NCI-H748 treated with DMSO at 0.1 percent for 48 hours (cell line): ENCODE measurements at regions not wholly inside any gene's neighbourhood (a gene's known extent, or its start where the extent isn't known, plus 50 kb on each side); places are given as distances from the start of the nearest gene placed in this dataset.

Source experiments
- DNase-seq: peaks from one replicate; lab custom pipeline; 2025; lab: John Stamatoyannopoulos, UW

DNA sequence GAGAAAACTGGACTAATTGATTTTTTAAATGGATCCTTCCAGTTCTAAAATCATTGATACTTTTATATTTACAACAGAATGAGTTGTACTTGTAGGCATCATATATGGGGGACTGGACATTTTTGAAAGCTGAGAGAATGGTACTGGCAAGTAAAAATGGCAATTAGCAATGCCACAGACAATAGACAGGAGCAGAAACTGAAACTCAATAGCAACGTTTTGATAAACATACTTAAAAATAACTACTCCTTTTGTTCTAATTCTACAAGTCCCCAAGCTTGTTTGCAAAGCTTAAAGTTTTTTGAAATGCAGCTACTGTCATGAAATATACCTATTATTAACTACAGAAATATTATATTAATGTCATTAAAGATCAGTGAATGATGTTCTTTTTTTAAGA is 52.8 kb upstream of the FBXL7 start:
- DNase-seq = no peak

DNA sequence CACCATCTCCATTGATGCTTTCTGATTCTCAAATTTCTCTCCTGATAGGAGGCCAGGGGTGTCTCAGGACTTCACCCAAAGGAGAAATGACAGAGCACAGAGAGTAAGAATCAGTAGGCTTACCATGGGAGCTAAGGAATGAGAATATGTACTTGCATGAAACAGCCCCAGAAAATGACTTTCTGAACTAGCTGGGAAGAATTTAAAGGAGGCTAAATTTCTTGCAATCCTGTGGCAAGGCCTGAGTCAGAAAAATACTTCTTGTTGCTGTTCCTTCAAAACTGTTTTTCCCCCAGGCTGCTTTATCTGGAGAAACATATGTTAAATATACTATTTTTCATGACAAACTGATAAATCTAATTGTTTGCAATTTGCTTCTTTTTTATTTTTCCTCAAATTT is 53.4 kb upstream of the FBXL7 start:
- no peak for DNase-seq

DNA sequence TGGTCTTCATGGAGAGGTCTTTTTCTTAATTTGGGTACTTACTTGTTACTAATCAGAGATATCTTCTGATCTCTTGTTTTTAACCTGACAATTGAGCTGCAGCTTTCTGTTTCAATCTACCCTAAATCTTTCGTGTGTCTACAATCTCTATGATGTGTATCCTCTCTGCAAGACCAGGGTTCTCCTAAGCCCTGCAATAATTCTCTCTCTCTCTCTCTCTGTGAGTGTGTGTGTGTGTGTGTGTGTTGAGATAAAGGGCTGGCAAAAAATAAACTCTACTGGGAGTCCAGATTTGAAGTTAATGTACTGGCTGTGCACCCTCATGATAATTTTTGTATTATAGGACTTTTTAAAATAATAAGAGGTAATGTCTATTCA is 57.8 kb upstream of the FBXL7 start:
- no peak for DNase-seq

DNA sequence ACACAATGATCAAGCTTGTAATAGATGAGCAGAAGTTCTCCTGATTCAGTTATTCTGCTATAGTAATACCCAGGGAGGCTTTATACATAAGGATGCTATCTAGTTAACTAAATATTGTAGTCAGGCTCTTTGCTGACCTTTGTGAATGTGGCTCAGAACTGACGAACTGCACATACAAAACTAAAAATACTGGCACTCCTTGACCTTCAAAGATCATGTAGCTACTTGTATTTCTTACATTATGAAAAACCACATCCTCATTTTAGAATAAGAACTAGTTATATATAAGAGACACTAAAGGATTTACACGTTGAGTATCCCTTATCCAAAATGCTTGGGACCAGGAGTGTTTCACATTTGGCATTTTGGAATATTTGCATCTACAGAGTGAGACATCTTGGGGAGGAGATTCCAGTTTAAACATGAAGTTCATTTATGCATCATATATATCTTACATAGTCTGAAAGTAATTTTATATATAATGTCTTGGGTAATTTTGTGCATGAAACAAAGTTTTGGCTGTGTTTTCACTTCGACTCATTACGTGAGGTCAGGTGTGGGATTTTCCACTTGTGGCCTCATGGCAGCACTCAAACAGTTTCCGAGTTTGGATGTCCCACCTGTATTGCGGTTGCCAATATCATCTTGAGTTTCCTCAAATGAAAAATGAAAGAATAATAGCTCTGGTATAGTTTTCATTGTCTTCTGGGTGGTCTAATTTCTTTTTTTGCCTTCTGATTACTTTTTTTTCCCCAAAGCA is 58.4 kb upstream of the FBXL7 start:
- DNase-seq = no peak

DNA sequence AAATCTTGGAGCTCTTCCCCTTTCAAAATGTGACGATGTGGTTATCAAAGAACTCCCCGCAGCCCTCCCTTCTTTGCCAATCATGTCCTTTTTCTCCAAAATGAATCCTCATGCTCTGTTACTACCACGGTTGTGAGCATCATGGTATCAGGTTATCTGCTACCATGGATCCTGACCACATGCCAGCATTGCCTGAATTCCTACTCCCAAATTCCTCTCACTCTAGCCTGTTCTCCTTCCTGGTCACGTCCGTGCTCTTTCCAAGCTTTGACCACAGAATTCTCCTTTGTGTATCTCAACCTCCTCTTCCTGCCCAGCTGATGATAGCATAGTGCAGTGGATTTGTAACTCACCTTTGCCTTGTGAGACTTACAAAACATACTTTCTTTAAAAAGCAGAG is 59.5 kb upstream of the FBXL7 start:
- no peak for DNase-seq

DNA sequence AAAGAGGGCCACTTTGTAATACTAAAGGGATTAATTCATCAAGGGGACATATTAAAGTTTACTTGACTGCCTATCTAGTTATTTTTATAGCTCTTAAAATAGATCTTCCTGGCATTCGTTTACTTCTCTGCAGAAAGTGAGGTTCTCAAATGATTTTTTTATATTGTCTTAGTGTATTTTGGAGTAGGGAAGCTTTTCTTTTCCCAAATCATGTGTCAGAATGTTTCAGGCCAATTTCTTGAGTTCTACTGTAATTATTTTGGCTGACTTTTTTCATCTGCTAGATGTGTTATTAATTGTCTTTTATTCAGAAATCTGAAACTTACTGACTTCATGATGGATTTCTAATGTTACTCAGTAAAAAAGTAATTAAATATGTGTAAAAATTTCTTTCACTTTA is 60.2 kb upstream of the FBXL7 start:
- DNase-seq = no peak

DNA sequence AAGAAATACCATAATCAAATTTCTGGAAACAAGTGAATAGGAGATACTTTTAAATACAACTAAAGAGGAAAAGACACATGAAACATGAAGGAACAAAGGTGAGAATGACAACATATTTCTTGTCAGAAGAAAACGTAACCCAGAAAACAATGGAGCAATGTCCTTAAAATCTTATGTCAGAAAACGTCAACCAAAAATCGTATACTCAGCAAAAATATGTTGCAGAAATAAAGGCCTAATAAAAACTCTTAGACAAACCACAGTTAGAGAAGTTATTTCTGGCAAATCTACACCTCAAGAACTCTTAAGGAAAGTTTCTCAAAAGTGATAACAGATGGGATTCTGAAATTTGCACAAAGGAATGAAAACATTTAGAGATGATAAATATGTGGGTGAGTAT is 66.3 kb upstream of the FBXL7 start:
- DNase-seq = no peak

DNA sequence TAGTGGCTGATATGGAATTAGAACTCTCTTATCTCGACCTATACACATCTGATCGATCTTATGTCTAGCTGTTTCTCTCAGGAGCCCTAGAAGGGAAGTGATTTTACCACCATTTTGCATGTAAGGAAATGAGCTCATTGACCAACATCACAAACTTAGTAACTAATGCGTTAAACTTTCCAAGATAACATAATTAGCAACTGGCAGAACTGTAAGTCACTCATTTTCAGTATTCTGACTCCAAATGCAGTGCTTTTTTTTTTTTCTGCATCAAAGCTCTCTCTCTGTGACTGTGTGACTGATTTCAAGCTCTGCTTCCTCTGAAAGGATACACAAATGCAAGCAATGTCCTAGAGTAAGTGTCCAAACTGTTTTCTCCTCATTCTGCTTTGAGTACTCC is 68.1 kb upstream of the FBXL7 start:
- DNase-seq = no peak

DNA sequence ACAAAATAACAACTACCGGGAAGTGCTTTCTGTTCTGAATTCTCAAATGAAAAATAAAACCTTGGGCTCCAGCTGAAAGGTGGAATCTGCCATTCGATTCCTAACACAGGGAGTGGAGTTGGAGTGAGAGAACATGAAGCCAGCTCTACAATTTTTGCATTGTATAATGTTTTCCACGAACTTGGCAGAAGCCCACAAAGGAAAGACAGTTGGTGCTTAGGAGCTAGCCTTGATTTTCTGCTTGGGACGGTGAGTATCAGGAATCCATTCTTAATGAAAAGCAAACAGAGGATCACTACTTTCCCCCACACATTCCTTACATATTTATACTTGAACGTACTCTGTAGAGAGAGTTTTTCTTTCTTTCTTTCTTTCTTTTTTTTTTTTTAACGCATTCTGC is 74.2 kb upstream of the FBXL7 start:
- DNase-seq = no peak

DNA sequence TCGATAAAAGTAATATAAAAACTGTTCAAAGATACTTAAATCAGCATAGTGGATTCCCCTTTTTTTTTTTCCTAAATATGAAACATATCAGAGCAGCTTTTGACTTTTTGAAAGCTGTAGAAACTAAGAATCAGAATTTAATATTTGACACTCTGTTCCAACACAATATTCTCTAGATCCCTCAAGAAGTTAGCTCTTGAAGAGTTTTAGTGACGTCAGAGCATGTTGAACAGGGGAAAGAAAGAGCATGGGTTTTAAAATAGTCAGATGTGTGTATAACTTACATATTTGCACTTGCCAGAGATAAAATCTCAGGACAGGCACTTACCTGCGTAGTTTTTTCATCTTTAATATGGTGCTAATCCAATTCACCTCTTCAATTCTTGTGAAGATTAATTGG is 75.2 kb upstream of the FBXL7 start:
- DNase-seq = no peak

DNA sequence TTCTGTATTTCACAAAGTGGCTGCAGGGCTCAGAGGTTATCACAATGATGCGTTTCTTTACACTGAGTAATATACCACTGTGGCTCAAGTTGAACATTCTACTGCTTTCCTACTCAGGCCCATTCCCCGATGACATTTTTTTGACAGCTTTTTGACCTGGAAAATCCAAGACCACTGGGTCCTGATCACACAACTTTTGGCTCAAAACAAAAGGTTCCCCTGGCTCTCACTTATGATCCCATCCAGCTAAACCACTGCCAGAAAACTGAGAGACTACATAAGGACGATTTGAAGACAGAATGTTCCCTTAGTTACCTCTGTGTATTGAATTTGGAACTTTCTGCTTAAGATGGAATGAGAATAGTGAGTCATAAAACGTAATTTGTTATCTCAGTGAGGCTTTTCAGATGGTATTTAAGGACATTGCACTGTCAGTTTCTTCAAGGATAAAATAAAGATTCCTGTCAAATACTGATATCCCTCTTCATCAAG is 78.0 kb upstream of the FBXL7 start:
- no peak for DNase-seq

DNA sequence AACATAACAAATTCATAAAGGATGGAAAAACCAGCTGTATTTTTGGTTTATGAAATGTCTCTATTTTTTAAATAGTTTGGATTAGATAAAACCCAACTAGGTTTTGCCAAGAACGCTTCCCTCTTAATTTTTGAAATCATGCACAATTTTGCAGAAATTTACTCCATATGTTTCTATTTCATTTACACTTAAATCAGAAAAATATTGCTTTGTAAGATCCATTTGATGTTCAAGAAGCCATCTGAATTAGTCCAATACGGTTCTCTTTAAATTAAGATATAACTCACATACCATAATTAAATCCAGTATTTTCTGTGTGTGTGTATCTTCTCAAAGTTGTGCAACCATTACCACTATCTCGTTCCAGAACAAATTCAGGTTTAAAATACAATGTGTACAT is 78.6 kb upstream of the FBXL7 start:
- no peak for DNase-seq

DNA sequence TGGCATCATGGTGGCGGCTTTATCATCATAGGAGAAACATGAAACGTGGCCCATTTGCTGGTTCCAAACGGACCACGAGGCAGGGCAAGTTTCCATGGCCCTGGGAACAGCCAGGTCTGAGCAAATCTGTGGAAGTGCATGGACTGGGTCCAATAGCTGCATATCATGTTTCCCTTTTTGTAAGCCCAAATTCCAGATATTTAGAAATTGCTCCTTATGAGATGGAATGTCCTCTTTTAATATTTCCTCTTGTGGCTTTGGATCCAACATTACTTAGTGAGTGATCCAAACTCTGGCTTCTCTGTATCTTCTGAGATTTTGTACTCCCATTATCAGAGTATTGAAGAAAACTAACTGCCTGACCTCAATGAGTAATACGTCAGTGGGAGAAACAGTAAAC is 79.8 kb upstream of the FBXL7 start:
- no peak for DNase-seq

DNA sequence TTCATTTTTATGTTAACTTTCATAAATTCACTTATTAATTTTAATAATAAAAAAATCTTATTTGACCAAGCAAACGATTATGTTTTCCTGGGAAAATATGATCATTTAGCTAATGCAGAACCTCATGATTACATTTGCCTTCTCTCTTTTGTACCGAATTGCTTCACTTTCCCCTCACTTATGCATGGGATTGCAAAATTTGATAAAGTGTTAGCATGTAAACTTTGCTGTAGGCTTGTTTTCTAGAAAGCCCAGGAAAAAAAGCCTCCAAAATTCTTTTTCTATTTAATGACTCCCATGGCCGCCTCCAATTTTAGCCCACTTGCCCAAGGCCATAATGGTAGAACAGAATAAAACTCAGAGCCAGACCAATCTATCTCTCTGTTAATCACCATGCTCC is 82.8 kb upstream of the FBXL7 start:
- DNase-seq = no peak

DNA sequence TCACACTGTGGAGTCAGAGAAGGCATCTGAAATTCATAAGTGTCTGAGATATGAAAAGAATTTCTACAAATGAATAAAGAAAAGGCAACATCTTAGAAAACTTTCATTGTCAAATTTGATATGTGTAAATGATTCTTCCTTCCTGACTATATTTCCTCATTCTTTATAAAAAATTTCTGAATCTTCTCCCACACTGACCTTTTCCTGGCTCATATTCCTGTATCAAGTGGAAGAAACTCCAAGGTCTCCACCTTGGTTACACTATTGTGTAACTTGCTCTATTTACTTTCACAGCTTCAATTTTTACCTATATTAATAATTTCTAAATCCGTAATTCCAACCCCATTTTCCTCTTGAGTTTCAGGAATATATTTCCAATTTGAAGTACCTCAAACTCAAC is 93.5 kb upstream of the FBXL7 start:
- no peak for DNase-seq

DNA sequence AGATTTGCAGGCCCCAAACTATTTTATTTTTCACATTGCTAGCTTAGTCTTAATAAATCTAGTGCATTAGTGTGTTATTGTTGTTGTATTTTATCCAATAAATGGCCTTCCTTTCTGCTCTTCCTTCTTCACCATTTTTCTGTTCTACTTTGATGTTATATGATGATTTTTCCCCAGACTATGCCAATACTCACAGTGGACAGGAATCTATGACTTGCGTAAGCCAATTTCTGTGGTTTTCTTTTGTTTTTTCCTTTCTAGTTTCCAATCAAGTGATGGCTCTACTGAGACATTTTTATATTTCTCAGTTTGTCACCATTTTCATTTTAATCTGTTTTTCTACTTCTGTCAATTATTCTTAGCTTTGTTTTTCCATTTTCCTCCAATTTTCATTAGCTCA is 106.8 kb upstream of the FBXL7 start:
- DNase-seq = no peak

DNA sequence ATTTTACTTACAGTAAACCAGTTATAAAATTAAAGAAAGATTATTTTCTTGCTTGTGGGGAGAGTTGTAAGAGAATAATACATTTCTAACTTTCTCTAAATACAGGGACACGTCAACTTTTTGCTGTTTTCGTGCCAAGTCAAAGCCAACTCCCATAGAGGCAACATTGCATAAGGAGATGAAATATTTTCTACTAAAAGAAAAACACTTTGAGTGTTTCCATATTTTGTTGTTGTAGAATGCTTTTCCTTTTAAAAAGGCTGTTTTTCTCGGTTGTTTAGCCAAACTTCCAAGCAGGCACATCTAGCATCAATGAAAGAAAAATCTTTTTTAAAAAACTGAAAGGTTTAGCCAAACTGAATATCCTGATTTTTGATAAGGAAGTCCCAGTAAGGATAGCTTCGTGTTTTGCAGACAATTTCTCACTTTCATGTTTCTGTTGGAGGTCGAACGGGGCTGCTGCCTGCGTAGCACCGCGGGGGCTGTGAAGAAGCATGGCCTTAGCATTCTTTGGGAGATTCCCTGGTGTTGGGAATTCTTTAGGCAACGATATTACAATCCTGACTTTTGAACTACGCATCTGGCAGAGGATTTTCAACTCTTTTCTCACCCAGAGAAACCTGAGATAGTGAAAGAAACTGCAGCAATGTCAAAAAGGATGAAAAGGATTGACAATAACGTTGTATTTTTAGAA is 108.1 kb upstream of the FBXL7 start:
- no peak for DNase-seq

DNA sequence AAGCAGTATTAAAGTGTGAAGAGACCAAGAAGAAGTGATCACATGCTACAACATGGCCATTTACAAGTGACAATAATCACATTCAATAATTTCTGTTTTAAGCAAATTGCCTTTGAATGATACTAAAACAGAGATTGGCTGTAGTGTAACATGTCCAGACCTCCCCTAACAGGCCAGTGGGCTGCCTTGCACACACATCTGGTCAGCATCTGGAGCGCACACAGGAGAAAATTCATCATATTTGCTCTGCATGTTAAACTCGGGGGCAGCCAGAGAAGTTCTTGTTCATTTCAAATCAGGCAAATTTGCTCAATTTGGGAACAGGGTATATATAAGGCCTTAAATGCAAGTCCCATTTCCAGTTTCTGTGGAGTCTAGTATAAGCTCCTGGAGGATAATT is 111.1 kb upstream of the FBXL7 start:
- no peak for DNase-seq

DNA sequence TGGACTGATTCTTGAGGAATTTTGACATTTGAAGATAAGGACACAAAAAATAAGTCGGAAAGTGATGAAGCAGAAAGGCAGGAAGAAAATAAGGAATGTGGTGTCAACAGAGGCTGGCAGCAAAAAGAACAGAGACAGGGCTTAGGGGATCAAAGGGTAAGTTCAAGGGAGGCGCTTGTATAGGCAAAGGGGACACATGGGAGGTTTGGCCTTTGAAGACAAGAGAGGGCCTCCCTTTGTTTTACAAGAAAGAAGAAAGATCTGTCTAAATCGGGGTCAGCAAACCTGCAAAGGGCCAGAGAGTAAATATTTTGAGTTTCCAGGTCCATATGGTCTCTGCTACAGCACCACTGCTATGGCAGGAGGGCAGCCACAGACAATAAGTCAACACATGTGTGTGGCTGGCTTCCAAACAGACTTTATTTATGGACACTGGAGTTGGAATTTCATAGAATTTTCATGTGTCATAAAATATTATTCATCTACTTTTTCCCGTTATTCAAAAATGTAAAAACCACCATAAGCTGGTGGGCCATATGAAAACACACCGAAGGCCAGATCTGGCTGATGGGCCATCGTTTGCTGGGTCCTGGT is 112.0 kb upstream of the FBXL7 start:
- no peak for DNase-seq

DNA sequence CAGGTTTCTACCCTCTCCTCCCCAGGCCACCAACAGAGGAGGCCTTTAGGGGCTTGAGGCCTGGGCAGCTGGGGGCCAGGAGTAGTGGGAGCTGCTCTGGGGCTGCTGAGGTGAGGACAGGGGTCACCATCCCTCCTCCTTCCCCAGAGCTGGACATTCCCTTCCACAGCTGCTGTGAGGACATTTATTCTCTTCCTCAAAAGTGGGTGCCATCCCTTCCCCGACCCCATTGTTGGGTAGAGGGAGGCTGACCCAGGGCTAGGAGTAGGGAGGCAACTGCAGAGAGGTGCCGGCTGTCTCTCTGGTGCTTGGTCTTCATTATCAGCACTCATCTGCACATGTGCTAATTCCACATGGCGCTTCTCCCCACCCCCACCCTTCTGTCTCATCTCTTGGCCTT is 113.9 kb upstream of the FBXL7 start:
- DNase-seq = no peak

DNA sequence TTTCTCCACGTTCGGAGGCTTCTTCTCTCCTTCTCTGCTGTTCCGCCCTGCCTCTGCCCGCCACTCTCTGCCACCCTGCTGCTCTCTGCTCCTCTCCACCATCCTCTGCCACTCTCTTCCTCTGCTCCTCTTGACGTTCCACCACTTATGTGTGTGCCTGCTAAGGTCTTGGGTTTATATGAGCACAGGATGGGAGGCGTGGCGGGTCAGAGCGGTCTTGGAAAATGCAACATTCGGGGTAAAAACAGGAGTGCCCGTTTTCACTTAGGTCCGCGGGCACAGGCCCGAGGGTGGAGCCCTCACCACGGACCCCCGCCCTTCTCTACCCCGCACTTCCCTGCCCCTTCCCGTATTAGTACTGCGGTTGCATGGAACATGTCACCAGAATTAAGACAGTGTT is 114.4 kb upstream of the FBXL7 start:
- DNase-seq = no peak

DNA sequence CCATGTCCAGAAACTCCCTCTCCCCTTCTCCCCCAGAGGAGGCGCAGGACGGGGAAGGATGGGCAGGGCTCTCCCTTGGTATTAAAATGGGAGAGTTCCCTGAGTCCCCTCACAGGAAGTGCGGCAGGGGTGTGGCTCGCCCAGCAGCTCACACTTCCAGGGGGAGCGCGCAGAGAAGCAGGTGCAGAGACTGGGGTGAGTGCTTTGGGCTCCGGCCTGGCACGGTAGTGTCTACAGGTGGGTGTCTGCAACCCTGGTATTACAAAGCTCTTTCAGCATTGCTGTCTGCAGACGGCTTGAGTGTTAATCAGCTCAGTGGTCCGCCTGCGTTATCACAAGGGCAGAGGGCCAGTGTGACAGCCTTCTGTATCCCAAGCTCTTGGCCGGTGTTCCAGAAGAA is 114.9 kb upstream of the FBXL7 start:
- DNase-seq = no peak

DNA sequence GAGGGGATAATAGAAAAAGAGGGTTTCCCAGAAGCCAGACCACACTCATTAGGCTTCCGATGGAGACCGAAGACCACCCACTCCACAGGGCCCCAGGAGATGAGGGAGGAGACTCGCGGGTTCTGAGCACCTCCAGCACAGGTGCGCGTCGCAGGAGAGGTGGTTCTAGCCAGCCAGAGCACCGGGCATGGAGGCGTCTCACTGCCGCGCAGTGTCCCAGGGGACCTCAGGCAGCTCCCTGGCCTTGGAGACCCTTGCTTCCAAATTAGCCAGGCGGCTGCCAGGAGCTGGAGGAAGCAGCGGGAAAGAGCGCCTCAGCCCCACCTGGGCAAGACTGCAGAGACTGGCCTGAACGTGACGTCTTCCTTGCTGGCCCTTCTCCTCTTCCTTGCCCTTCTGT is 115.4 kb upstream of the FBXL7 start:
- DNase-seq = no peak

DNA sequence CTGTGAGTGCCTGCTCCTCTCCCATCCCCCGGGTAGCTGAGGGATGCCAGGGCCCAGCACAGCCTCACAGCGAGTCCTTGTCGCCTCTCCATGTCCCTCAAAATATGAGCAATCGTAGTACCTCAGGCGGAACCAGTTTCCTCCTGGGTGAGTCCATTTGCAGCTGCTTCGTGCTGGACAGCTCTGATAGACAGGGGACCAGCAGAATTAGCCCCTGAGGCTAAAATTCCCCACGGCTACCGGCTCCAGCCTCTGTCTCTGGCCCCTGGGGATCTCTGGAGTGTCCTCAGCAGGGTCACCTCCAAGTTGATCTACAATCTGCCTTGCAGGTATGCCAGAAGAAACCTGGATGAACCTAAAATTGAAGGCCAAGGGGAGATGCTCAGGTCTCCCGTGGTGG is 115.8 kb upstream of the FBXL7 start:
- no peak for DNase-seq
